ENCODE measurements at regions not wholly inside any gene's neighbourhood (a gene's known extent, or its start where the extent isn't known, plus 50 kb on each side); places are given as distances from the start of the nearest gene placed in this dataset.

GRCh38 chr7:7100432-7100849, 81.9 kb upstream of the C1GALT1 start:
- 83 to 86% methylated on average over 8 of the region's 8 CpGs for WGBS, 2 donors
- Histone ChIP-seq H3K27ac (peak overlapping the region in 2 of 3 donors; percentile 61 to 64), H3K27me3 (no peaks in the 10 kb centered on the region), H3K4me1 (peaks cover 8 to 18% of the 10 kb centered on the region in 2 donors), H3K9me3 (no peaks in the 10 kb centered on the region), H3K4me3 (replicated peaks in 1 of 3) (no peak overlapping the region), H3K36me3 (no peaks in the 10 kb centered on the region)
- intact Hi-C loops (cut with DNase I): loop anchor here (5.0 kb wide), 2 partner anchors 82 to 138 kb away; partner anchors contain the start of gene C1GALT1
- no peak for DNase-seq
- TF ChIP-seq CTCF (IDR thresholded peaks at IDR 0.05) (no peak), POLR2A (IDR thresholded peaks at IDR 0.05) (no peak)

DNA sequence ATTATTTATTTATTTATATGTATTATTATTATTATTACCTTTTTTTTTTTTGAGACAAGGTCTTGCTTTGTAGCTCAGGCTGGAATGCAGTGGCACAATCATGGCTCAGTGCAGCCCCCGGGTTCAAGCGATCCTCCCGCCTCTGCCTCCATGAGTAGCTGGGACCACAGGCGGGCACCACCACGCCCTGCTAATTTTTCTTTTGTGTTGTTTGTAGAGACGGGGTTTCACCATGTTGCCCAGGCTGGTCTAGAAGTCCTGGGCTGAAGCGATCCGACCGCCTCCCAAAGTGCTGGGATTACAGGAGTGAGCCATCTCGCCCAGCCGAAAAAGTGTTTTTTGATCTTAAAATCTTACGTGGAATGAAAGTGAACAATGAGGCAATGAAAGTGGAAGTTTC, 79.4 kb upstream of the C1GALT1 start:
- peak in 1 of 2 donors; percentile 6 for DNase-seq
- H3K36me3 ChIP-seq: no peaks in the 10 kb centered on the region
- 78 to 85% methylated on average over 12 of the region's 12 CpGs for WGBS, 2 donors
- no peaks in the 10 kb centered on the region for H3K27me3 ChIP-seq
- H3K4me1 ChIP-seq: peaks cover 8 to 18% of the 10 kb centered on the region in 2 donors
- no peak for TF ChIP-seq CTCF (IDR thresholded peaks at IDR 0.05)
- no peak for TF ChIP-seq POLR2A (IDR thresholded peaks at IDR 0.05)
- no peak overlapping the region for H3K4me3 ChIP-seq (replicated peaks in 1 of 3)
- no peak overlapping the region for H3K27ac ChIP-seq
- H3K9me3 ChIP-seq: no peaks in the 10 kb centered on the region
- intact Hi-C loops (cut with DNase I): loop anchor here (5.0 kb wide), 2 partner anchors 79 to 141 kb away; partner anchors contain the start of gene C1GALT1

DNA sequence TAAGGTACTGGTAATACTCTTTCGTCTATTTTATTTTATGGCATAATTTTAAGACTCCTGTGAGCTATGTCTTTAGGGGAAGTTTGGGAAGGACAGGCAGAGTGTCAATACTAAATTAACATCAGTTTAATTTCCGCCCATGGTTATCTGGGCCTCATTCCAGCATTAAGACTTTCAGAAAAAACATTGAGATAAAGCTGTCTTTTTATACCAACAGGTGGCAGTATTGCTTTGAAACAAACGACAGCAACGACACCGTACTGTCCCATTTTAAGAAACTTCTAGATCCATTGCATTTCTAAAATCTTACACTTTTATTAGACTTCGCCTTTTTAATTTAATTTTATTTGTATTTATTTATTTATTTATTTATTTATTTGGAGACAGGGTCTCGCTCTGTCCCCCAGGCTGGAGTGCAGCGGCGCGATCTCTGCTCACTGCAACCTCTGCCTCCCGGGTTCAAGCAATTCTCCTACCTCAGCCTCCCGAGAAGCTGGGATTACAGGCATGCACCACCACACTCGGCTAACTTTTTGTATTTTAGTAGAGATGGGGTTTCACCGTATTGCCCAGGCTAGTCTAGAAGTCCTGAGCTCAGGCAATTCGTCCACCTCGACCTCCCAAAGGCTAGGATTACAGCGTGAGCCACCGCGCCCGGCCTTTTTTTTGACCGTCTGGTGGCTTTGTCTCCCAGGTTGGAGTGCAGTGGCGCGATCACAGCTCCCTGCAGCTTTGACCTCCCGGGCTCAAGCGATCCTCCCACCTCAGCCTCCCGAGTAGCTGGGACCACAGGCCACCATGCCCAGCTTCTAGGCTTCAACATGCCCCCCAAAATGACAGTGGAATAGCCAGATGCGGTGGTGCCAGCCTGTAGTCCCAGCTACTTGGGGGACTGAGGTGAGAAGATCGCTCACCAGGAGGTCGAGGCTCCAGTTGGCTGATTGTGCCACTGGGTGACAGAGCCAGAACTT, 78.7 kb upstream of the C1GALT1 start:
- Histone ChIP-seq H3K36me3 (no peaks in the 10 kb centered on the region), H3K27ac (no peak overlapping the region), H3K4me3 (replicated peaks in 1 of 3) (no peak overlapping the region), H3K9me3 (no peaks in the 10 kb centered on the region), H3K4me1 (peaks cover 8 to 18% of the 10 kb centered on the region in 2 donors), H3K27me3 (no peaks in the 10 kb centered on the region)
- 77% methylated on average over 29 of the region's 29 CpGs for WGBS, 2 donors
- DNase-seq: peak in 1 of 2 donors; percentile 7
- intact Hi-C loops (cut with DNase I): loop anchor here (5.0 kb wide), 2 partner anchors 79 to 141 kb away; partner anchors contain the start of gene C1GALT1
- TF ChIP-seq POLR2A (IDR thresholded peaks at IDR 0.05) (no peak), CTCF (IDR thresholded peaks at IDR 0.05) (peak in 5 of 6 experiments; percentile 39 to 77 (median 65))

DNA sequence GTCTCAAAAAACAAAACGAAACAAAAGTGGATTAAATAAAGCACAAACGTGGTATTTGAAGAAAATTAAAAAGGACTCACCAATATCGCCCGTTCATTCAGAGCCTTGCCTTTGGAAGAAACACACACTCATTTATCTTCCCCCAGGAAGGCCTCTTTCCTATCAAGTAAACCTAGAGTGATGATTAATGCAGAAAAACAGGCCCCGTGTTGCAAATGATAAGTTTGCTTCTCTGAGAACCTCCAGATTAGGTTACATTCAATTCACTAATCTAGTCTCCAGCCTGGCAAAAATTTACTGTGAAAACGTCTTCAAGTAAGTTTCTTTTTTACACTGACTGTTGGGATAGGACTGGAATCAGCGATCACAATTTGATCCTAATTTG, 78.0 kb upstream of the C1GALT1 start:
- intact Hi-C loops (cut with DNase I): loop anchor here (5.0 kb wide), 2 partner anchors 78 to 142 kb away; partner anchors contain the start of gene C1GALT1
- Histone ChIP-seq H3K4me3 (replicated peaks in 1 of 3) (no peak overlapping the region), H3K4me1 (peaks cover 8 to 14% of the 10 kb centered on the region in 2 donors), H3K27ac (no peak overlapping the region), H3K9me3 (no peaks in the 10 kb centered on the region), H3K27me3 (no peaks in the 10 kb centered on the region), H3K36me3 (no peaks in the 10 kb centered on the region)
- TF ChIP-seq CTCF (IDR thresholded peaks at IDR 0.05): no peak
- no peak for TF ChIP-seq POLR2A (IDR thresholded peaks at IDR 0.05)
- 68 to 77% methylated on average over 7 of the region's 7 CpGs for WGBS, 2 donors
- no peak for DNase-seq

DNA sequence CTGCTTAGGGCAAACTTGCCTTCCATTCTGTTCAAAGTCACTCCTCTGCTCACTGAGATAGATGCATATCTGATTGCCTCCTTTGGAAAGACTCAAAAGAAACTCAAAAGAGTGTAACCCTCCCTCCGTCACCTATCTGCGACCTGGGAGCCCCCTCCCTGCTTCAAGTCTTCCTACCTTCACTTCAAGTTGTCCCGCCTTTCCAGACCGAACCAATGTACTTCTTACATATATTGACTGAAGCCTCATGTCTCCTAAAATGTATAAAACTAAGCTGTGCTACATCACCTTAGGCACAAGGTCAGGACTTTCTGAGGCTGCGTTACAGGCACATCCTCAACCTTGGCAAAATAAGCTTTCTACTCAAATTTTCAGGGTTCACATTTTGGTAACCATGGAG, 77.4 kb upstream of the C1GALT1 start:
- Histone ChIP-seq H3K27ac (no peak overlapping the region), H3K36me3 (no peaks in the 10 kb centered on the region), H3K4me3 (replicated peaks in 1 of 3) (no peak overlapping the region), H3K27me3 (no peaks in the 10 kb centered on the region), H3K9me3 (no peaks in the 10 kb centered on the region), H3K4me1 (peaks cover 4 to 8% of the 10 kb centered on the region in 2 donors)
- no peak for DNase-seq
- 88 to 90% methylated on average over 5 of the region's 5 CpGs for WGBS, 2 donors
- intact Hi-C loops (cut with DNase I): loop anchor here (5.0 kb wide), 2 partner anchors 77 to 143 kb away; partner anchors contain the start of gene C1GALT1
- no peak for TF ChIP-seq CTCF (IDR thresholded peaks at IDR 0.05)
- no peak for TF ChIP-seq POLR2A (IDR thresholded peaks at IDR 0.05)

Data from thyroid gland (tissue), 4 donors.